Fibroblast of skin of right quadriceps (primary cell): ENCODE measurements at regions not wholly inside any gene's neighbourhood (a gene's known extent, or its start where the extent isn't known, plus 50 kb on each side); places are given as distances from the start of the nearest gene placed in this dataset.

Source experiments
- DNase-seq: peaks from one replicate; pipeline ENCODE4 v3.0.0-alpha.2; 2013

GRCh38 chr5:164553851-164554250, 1048.4 kb downstream of the MAT2B start:
- DNase-seq, result no peak

- peak; percentile 33 for DNase-seq
Observed at GRCh38 chr5:164555809-164556208, 1050.4 kb downstream of the MAT2B start.

DNA sequence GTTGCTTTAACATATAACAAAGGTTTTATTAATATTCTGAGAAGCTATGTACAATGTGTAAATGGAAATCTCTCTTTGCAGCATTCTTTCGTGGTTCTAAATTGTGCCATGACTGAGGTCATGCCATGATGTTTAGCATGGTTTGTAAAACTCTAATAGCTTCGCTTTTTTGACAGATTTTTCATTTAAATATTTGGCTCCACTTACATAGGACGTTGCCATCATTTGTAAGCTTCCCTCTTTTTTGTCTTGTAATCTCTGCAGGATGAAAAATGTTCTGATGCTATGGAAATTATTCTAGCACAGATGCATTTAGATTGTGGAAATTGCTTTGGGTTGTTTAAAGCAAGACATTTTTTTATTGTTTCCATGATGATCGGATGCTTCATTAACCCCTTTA, 1054.8 kb downstream of the MAT2B start:
- no peak for DNase-seq

DNA sequence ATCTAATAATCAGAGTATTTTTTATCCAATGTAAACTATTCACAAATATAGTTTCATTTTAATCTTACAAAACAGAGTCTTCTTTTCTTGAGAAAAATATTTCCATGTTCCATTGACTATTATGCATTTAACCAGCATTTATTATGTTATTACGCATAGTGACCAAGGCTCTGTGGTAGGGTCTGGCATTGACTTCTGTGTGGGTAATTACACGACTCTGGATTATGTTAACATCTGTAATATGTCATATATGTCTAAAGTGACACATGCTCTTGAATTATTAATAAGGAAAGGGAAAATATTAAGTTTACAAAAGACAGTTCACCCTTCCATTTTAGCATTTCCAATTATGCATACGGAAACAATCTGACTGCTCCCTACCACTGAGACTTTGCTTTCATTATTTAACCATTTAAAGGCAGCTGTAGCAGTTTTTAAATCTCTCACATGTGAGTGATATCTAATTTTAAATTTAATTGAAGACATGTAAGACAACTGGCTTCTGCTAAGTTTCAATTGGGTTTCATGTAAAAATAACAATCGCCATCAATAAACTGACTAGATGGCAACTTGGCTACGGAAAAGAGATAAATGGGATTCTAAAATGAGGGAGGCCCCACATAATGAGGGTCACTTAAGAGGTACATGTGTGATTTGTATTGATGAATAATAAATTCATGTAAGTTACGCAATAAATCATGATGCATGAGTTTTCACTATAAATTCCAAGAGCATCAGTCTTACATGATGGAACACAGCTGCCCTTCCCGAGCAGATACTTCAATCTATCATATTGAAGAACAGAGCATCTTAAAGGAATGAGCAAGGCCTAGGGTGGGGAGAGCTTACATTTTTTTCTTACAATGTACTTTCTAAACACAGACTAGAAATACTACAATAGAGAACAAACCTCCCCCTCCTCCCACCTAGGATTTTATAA, 1056.8 kb downstream of the MAT2B start:
- DNase-seq, result peak; percentile 43

GRCh38 chr5:164563370-164563769, 1058.0 kb downstream of the MAT2B start:
- DNase-seq, result no peak

DNA sequence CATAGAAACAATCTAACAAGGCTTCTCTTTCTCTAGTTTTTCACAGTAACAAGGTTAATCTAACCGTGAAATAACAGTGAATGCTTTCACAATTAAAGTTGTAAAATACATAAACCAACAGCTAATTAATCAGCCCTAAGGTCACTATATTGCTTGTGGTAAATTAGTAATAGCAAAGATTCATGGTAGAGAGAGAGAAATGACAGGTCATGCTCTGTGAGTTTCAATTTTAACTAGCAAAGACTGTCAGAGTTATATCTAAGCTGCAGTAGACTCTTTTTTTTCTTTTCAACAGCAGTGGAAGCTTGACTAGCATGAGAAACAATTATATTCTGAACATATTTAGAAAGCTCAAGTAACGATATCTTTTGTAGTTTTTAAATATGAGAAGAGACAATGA, 1068.0 kb downstream of the MAT2B start:
- DNase-seq, result no peak

DNA sequence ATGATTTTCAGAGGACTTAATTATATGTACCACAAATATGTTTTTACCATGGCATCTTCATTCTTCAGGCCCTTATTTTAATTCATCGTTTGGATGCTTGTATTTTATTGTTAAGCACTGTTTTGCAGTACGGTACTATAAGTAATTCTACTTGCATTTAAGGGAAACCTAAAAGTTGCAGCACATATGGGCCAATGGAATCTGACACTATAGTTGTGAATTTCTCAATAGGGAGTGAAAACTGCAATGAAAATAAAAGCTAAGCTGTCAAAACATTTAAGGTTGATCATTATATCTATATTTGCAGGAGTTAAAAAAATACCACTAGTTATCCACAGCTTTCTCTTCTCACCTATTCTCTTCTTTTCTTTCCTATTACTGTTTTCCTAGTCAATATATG, 1071.8 kb downstream of the MAT2B start:
- no peak for DNase-seq

DNA sequence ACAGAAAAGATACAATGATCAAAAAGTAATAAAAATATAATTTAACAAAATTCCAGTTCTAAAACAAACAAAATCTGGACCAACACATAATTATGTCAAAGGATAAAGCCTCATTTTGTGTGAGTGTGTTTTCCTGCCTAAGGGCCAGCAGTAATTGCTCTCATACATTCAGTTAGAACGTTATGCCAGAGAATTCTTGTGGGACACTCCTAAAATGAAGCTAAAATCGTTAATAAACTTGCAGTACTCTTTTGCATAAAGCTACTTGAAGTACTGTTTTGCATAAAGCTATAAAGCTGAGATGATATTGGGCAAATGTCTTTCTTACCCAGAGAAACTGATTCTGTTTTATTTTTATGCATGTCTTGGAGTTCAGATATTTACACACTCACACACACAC, 1072.3 kb downstream of the MAT2B start:
- DNase-seq, result no peak

DNA sequence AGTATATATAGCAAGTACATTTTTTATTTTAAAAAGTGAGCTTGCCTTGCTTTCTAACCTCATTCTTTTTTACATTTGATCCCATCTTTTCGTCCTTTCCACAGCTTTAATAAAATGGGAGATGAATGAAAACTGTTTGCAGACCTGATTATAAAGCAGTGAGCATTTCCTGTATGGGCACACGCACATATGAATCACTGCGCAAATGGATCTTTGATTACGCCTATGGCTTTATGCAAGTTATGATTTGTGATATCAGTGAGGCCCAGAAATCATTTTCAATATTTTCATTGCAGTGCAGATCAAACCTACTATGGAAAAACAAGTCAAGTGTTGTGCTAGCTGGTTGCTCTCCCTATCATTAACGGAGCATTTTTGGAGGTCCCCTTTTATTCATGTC, 1073.0 kb downstream of the MAT2B start:
- no peak for DNase-seq

DNA sequence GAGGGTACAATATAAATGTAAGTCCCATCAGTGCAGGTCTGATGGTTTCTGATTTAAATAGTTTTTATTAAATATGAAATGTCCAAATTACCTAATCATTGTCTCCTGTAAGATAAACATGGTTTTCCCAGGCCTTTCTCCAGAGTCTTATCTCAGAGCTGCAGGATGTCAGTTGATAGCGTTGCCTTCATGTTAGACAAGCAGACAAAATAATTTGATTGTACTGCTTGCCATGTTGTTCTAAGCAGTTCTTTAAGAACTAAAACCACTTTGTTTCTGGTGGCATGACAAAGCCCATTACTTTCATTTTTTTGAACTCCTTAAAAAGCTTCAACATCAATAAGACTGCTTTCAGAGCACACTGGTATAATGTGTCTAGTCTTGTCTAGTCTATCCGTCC, 1073.5 kb downstream of the MAT2B start:
- no peak for DNase-seq

DNA sequence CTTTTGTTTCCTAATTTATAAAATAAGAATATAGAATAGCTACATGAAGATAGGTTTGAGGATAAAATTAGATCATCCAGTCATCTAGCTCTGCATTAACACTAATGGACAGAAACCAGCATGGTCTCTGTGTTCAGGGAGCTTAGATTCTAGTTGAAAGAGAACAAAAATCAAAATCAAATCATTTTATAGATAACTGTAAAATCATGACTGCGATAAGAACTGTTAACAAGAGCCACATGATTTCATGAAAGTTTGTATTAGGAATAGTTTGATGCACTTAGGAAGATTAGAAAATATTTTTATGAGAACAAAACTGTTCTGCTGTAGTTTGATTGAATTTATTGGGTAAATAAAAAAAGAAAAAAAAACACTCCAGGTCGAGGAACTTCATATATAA, 1074.7 kb downstream of the MAT2B start:
- no peak for DNase-seq

DNA sequence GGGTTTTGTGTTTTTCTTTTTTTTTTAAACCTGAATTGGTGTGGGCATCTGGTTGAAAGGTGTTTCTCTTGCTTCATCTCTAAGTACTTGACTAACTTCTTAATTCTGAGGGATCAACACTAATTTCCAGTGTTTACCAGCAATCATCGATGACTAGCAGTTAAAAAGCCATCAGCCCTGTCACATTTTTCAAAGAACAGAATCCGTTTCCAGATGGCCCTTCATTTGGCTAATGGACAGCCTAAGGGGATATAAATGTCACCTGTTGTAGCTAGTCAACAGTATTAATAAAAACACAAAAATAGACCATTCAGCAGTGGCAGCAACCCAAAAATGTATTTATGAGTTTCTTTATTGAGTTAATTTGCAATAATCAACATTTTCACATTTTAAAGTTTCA, 1076.5 kb downstream of the MAT2B start:
- no peak for DNase-seq

GRCh38 chr5:164593982-164594381, 1088.6 kb downstream of the MAT2B start:
- DNase-seq, result no peak

- no peak for DNase-seq
Observed at GRCh38 chr5:164597293-164597900, 1092.0 kb downstream of the MAT2B start.

- DNase-seq, result peak; percentile 46
Observed at GRCh38 chr5:164600274-164600673, 1094.9 kb downstream of the MAT2B start.

DNA sequence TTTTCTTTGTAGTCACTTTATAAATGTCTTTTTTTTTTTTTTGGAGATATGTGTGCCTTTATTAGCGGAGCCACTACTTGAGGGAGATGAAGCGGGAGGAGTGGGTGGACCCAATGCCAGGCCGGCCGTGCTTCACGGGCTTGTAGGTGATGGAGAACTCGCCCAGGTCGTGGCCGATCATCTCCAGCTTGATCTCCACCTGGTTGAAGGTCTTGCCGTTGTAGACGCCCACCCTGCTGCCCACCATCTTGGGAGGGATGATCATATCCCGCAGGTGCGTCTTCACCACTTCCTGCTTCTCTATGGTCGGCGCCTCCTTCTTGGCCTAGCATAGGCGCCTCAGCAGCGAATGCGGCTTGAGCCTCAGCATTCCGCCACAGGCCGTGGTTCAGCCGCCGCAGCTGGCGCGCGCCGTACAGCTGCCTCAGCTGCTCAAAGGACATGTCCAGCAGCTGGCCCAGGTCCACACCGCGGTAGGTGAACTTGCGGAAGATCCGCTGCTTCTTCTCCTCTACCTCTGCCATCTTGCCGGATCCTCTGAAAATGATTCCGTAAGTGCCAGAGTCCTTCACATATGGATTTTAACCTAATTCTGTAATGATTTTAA, 1095.6 kb downstream of the MAT2B start:
- no peak for DNase-seq

GRCh38 chr5:164608507-164608906, 1103.1 kb downstream of the MAT2B start:
- no peak for DNase-seq

DNA sequence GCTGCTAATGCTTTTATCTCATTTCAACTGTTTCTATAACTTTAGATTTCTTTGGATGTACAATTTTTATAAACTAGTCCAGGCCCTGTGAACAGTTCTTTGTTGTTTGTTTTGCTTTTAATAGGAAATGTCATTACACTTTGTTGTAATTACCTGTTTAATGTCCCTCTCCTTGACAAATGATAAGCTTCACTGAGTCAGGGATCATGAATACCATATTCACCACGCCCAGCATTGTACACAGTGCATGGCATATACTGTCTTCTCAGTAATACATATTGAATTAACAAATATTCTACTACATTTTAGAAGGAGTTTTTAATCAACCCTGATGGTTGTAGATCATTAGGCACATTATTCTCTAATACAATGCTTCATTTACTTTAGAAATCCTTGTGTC, 1105.0 kb downstream of the MAT2B start:
- no peak for DNase-seq

GRCh38 chr5:164614707-164615106, 1109.3 kb downstream of the MAT2B start:
- DNase-seq, result no peak

DNA sequence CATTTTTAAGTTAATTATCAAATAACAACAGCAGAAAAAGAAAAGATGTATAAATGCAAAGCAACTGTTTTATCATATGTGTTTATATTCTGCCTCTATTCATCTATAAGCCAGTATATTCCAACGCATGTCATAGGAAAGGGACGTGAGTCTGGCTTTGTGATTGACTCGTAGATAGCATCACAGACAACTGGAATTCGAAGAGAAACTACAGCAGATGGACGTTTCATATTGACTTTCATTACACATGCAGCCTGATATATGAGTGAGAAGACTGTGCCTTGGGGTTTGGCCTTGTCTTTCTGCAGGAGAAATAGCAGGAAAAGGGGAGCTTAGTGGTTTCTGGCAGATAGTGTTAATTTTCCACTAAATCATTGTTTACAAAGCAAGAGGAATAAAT, 1111.9 kb downstream of the MAT2B start:
- no peak for DNase-seq

- DNase-seq, result no peak
Observed at GRCh38 chr5:164627021-164627420, 1121.6 kb downstream of the MAT2B start.

GRCh38 chr5:164636456-164636855, 1131.0 kb downstream of the MAT2B start:
- no peak for DNase-seq

GRCh38 chr5:164637931-164638521, 1132.6 kb downstream of the MAT2B start:
- DNase-seq, result no peak

DNA sequence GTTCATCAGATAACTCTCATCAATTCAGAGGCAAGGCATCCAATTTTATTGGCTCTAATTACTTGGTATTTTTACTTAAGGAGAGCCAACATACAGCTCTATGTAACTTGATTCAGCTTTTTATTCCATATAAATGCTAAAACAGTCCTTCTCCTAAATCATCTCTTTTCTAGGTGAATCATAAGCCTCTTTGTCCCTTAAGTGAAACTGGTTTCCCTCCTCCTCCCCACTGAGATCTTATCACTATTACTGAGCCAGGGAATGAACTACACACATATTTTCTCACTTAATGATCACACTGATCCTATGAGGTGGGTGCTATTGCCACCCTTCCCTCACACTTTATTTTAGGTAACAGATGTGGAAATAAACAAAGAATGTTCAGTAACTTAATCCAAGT, 1143.8 kb downstream of the MAT2B start:
- DNase-seq, result peak; percentile 10
